ENCODE measurements at regions not wholly inside any gene's neighbourhood (a gene's known extent, or its start where the extent isn't known, plus 50 kb on each side); places are given as distances from the start of the nearest gene placed in this dataset.

DNA sequence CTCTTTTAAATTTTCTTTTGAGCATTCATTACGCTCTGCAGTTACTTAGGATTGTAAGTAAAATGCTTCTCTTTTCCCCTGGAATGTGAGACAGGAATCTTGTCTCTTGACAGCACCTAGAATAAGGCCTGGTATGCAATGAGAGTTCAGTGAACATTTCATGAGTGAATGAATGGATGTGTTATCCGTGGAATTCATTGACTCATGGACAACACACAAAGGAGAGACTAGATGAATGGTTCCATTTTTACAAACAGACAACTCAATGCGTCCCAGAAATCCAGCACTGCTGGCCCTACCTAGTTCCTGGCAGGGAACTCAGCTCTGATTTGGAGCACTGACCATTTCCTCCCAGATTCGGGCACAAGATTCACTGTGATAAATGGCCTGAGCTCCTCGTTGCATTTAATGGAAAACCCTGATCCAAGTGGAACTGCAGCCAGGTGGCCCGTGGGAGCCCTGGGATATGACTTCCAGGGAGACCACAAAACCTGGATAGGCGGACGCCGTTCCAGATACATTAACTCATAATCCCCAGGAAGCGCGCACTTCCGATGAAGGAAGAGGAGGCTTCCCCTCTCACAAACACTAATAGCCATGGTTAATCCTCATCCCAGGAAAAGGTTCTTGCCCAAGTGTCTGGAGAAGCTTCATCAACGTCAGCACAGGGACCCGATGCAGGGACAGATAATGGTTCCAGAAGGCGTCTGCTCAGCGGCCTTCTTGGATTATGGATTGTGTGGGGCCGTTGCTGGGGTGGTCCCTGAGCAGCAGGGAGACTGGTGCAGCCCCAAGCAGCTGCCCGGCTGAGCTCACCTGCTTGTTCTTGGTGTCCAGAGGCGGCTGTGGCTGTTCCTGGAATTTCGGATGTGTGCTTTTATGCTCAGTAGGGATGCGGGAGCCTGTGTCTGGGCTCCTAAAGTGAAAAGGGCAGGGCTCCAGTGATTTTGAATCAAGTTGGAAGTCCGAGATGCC is 211.1 kb upstream of the TSHZ3 start:
- H3K36me3 ChIP-seq (ENCODE audit: insufficient read depth, low read length) = no peaks in the 10 kb centered on the region
- TF ChIP-seq, protein P1, sequence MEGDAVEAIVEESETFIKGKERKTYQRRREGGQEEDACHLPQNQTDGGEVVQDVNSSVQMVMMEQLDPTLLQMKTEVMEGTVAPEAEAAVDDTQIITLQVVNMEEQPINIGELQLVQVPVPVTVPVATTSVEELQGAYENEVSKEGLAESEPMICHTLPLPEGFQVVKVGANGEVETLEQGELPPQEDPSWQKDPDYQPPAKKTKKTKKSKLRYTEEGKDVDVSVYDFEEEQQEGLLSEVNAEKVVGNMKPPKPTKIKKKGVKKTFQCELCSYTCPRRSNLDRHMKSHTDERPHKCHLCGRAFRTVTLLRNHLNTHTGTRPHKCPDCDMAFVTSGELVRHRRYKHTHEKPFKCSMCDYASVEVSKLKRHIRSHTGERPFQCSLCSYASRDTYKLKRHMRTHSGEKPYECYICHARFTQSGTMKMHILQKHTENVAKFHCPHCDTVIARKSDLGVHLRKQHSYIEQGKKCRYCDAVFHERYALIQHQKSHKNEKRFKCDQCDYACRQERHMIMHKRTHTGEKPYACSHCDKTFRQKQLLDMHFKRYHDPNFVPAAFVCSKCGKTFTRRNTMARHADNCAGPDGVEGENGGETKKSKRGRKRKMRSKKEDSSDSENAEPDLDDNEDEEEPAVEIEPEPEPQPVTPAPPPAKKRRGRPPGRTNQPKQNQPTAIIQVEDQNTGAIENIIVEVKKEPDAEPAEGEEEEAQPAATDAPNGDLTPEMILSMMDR (IDR thresholded peaks at IDR 0.05; ENCODE audit: insufficient read depth, low read depth, low read length) = no peak
- no peak for TF ChIP-seq EZH2 (IDR thresholded peaks at IDR 0.05; ENCODE audit: insufficient read depth, low read length)
- H3K27ac Mint-ChIP-seq (ENCODE audit: unreplicated experiment) = peak overlapping the region; percentile 75
- no peak overlapping the region for H3K9ac ChIP-seq (ENCODE audit: low read length)
- H3K4me1 Mint-ChIP-seq (ENCODE audit: low read depth, unreplicated experiment) = peaks cover 7% of the 10 kb centered on the region
- no peaks in the 10 kb centered on the region for H3K9me3 ChIP-seq (ENCODE audit: insufficient read depth, low read depth, low read length)
- no peaks in the 10 kb centered on the region for H3K79me2 ChIP-seq (ENCODE audit: insufficient read depth, low read length)
- no peak overlapping the region for H3K4me3 Mint-ChIP-seq (ENCODE audit: unreplicated experiment)
- no peaks in the 10 kb centered on the region for H4K20me1 ChIP-seq (ENCODE audit: insufficient read depth, low read length)
- no peak overlapping the region for H2AFZ ChIP-seq (ENCODE audit: low read depth, low read length)
- H3K36me3 Mint-ChIP-seq (ENCODE audit: low read depth, unreplicated experiment) = no peaks in the 10 kb centered on the region
- H3K9me3 Mint-ChIP-seq (ENCODE audit: unreplicated experiment) = peaks cover 10% of the 10 kb centered on the region
- DNase-seq (ENCODE audit: low read depth) (peak; percentile 90), FAIRE-seq (no peak)
- no peak overlapping the region for H3K27ac ChIP-seq (ENCODE audit: low read depth, low read length)
- H3K4me3 ChIP-seq (ENCODE audit: insufficient read depth, low read depth, low read length) = no peak overlapping the region
- H3K27me3 Mint-ChIP-seq (ENCODE audit: low read depth, unreplicated experiment) = peaks cover 13% of the 10 kb centered on the region
- H3K4me2 ChIP-seq (ENCODE audit: low read length) = no peak overlapping the region
- H3K27me3 ChIP-seq (ENCODE audit: insufficient read depth, low read length) = no peaks in the 10 kb centered on the region
- H3K4me1 ChIP-seq (ENCODE audit: insufficient read depth, low read length) = no peaks in the 10 kb centered on the region

DNA sequence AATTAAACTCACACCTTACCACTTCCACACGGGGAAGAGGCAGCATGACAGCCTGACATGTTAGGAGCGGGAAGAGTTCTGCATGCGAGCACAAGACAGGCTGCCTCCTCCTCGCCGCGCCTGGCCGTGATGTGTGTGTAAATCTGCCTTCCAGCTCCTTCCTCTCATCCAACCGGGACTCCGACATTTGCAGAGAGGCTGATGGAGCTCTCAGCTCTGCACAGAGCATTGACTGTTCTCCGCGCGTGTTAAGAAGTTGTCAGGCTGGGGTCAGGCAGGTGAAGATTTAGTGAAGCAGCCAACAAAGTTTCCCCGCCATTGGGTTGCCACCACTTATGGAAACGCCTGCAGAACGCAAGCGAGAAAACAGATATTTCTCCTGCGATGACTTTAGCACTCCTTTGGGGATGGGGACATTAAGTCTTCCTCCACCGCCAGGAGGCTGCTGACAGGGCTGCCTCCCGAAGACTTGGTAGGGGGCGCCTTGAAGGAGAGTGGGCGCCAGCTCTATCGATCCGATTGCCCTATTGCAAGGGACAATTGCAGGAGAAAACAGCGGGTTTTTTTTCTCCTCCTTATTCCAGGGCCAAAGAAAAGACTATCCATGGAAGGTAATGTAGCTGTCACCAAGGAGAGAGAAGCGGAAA is 213.9 kb upstream of the TSHZ3 start:
- H3K4me3 Mint-ChIP-seq (ENCODE audit: unreplicated experiment) = no peak overlapping the region
- H3K9ac ChIP-seq (ENCODE audit: low read length) = no peak overlapping the region
- no peak for DNase-seq (ENCODE audit: low read depth)

More for the DNA sequence above, 213.9 kb upstream of the TSHZ3 start:
- H3K27me3 ChIP-seq (ENCODE audit: insufficient read depth, low read length) = no peaks in the 10 kb centered on the region
- no peaks in the 10 kb centered on the region for H4K20me1 ChIP-seq (ENCODE audit: insufficient read depth, low read length)
- H3K27ac ChIP-seq (ENCODE audit: low read depth, low read length) = no peak overlapping the region
- TF ChIP-seq EZH2 (IDR thresholded peaks at IDR 0.05; ENCODE audit: insufficient read depth, low read length) = no peak
- TF ChIP-seq, protein P1 (IDR thresholded peaks at IDR 0.05; ENCODE audit: insufficient read depth, low read depth, low read length) = no peak
- no peaks in the 10 kb centered on the region for H3K4me1 ChIP-seq (ENCODE audit: insufficient read depth, low read length)
- no peaks in the 10 kb centered on the region for H3K36me3 ChIP-seq (ENCODE audit: insufficient read depth, low read length)
- no peak overlapping the region for H3K4me2 ChIP-seq (ENCODE audit: low read length)
- no peaks in the 10 kb centered on the region for H3K9me3 ChIP-seq (ENCODE audit: insufficient read depth, low read depth, low read length)
- no peaks in the 10 kb centered on the region for H3K36me3 Mint-ChIP-seq (ENCODE audit: low read depth, unreplicated experiment)
- H2AFZ ChIP-seq (ENCODE audit: low read depth, low read length) = no peak overlapping the region
- H3K27ac Mint-ChIP-seq (ENCODE audit: unreplicated experiment) = no peak overlapping the region
- no peak for FAIRE-seq
- peaks cover 4% of the 10 kb centered on the region for H3K27me3 Mint-ChIP-seq (ENCODE audit: low read depth, unreplicated experiment)
- peaks cover 6% of the 10 kb centered on the region for H3K9me3 Mint-ChIP-seq (ENCODE audit: unreplicated experiment)
- H3K79me2 ChIP-seq (ENCODE audit: insufficient read depth, low read length) = no peaks in the 10 kb centered on the region
- no peak overlapping the region for H3K4me3 ChIP-seq (ENCODE audit: insufficient read depth, low read depth, low read length)
- peaks cover 7% of the 10 kb centered on the region for H3K4me1 Mint-ChIP-seq (ENCODE audit: low read depth, unreplicated experiment)

Data from astrocyte (in vitro differentiated cells and primary cell).